AG09309 (cell line): ENCODE measurements at regions not wholly inside any gene's neighbourhood (a gene's known extent, or its start where the extent isn't known, plus 50 kb on each side); places are given as distances from the start of the nearest gene placed in this dataset.

Source experiments
- DNase-seq: peaks from one replicate; pipeline ENCODE4 v3.0.0-alpha.2; 2010; ENCODE audit warnings: low read depth
- H3K4me3 ChIP-seq: 2 replicates; pipeline ENCODE4 v1.5.1; 2011; ENCODE audit warnings: mild to moderate bottlenecking, low read depth, low read length, moderate library complexity; ENCODE audit not compliant: control insufficient read depth
- TF ChIP-seq, protein P1 (sequence below): IDR thresholded peaks from 2 replicates; pipeline ENCODE4 v1.5.1; 2011; ENCODE audit warnings: mild to moderate bottlenecking, low read depth, low read length, inconsistent platforms; ENCODE audit not compliant: insufficient read depth, control insufficient read depth; ENCODE audit errors: missing control alignments

DNA sequence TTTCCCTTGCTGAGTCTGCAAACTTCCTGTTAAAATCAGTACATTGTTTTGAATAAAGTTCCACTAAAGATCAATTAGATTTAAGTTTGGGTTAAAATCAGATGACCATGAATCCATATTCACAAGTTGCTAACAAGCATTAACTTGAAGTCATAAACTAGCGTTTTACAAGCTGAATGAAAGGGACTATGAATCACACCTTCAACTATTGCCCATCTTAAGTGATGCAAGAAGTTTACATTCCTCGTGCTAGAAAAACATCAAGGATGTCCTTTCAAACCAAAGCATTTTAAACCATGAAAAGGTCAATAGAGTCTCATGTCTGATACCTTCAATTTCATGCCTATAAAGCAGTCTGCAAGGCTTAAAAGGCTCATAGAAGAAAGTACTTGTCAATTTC lies 257.2 kb upstream of the SYT4 start:
- no peak for DNase-seq
- TF ChIP-seq, protein P1, sequence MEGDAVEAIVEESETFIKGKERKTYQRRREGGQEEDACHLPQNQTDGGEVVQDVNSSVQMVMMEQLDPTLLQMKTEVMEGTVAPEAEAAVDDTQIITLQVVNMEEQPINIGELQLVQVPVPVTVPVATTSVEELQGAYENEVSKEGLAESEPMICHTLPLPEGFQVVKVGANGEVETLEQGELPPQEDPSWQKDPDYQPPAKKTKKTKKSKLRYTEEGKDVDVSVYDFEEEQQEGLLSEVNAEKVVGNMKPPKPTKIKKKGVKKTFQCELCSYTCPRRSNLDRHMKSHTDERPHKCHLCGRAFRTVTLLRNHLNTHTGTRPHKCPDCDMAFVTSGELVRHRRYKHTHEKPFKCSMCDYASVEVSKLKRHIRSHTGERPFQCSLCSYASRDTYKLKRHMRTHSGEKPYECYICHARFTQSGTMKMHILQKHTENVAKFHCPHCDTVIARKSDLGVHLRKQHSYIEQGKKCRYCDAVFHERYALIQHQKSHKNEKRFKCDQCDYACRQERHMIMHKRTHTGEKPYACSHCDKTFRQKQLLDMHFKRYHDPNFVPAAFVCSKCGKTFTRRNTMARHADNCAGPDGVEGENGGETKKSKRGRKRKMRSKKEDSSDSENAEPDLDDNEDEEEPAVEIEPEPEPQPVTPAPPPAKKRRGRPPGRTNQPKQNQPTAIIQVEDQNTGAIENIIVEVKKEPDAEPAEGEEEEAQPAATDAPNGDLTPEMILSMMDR = no peak
- H3K4me3 ChIP-seq = no peak overlapping the region

GRCh38 chr18:43539862-43540261 lies 262.6 kb upstream of the SYT4 start:
- TF ChIP-seq, protein P1 = no peak
- no peak overlapping the region for H3K4me3 ChIP-seq
- DNase-seq = no peak

- H3K4me3 ChIP-seq = no peak overlapping the region
- DNase-seq = no peak
- TF ChIP-seq, protein P1 = no peak
Measured at GRCh38 chr18:43542016-43542415, 264.7 kb upstream of the SYT4 start.

GRCh38 chr18:43543236-43543635 lies 265.9 kb upstream of the SYT4 start:
- TF ChIP-seq, protein P1 = no peak
- H3K4me3 ChIP-seq = no peak overlapping the region
- DNase-seq = no peak

DNA sequence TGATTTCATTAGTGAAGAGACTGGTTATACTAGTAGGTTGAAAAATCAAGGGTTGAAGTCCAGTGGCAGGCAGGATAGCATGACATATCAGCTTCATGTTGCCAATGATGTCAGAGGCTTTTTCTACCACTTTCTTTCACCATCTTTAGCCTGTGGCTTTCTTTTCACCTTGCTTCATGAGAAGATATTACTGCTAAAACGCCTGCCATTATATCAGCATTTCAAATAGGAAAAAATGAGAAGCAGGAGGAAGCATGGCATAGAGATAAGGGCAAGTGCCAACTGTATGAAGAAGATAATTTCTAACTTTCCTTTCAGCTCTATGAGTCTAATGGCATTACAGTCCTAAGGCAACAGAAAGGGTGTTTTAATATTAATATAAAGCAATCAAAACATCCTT lies 270.2 kb upstream of the SYT4 start:
- DNase-seq = no peak
- TF ChIP-seq, protein P1 = no peak

GRCh38 chr18:43559507-43559906 lies 282.2 kb upstream of the SYT4 start:
- TF ChIP-seq, protein P1 = no peak
- no peak for DNase-seq
- no peak overlapping the region for H3K4me3 ChIP-seq

More for the DNA sequence above, 270.2 kb upstream of the SYT4 start:
- no peak overlapping the region for H3K4me3 ChIP-seq

- no peak overlapping the region for H3K4me3 ChIP-seq
- peak; percentile 11 for DNase-seq
- TF ChIP-seq, protein P1 = peak; percentile 50
Measured at GRCh38 chr18:43563780-43564179, 286.5 kb upstream of the SYT4 start.
